ENCODE measurements at regions not wholly inside any gene's neighbourhood (a gene's known extent, or its start where the extent isn't known, plus 50 kb on each side); places are given as distances from the start of the nearest gene placed in this dataset.
"Not testable (repeated sequence)": the region's sequence is repeated elsewhere in the genome, so short reads cannot be mapped to it uniquely, and the experiment has no call there.

- no peak for DNase-seq (ENCODE audit: low spot score)
Measured at GRCh38 chr5:152527358-152528052, 122.4 kb upstream of the NMUR2 start.

- no peak for DNase-seq (ENCODE audit: low spot score)
Measured at GRCh38 chr5:152529440-152529839, 124.4 kb upstream of the NMUR2 start.

- peak; percentile 63 for DNase-seq (ENCODE audit: low spot score)
Measured at GRCh38 chr5:152532714-152533113, 127.6 kb upstream of the NMUR2 start.

GRCh38 chr5:152534641-152535040 lies 129.6 kb upstream of the NMUR2 start:
- DNase-seq (ENCODE audit: low spot score) = no peak

GRCh38 chr5:152542741-152543140 lies 137.7 kb upstream of the NMUR2 start:
- peak; percentile 35 for DNase-seq (ENCODE audit: low spot score)

GRCh38 chr5:152546493-152546892 lies 141.4 kb upstream of the NMUR2 start:
- DNase-seq (ENCODE audit: low spot score) = no peak

- no peak for DNase-seq (ENCODE audit: low spot score)
Measured at GRCh38 chr5:152547202-152547601, 142.1 kb upstream of the NMUR2 start.

- no peak for DNase-seq (ENCODE audit: low spot score)
Measured at GRCh38 chr5:152549709-152550108, 144.6 kb upstream of the NMUR2 start.

- no peak for DNase-seq (ENCODE audit: low spot score)
Measured at GRCh38 chr5:152551061-152551460, 146.0 kb upstream of the NMUR2 start.

GRCh38 chr5:152556784-152557183 lies 151.7 kb upstream of the NMUR2 start:
- DNase-seq (ENCODE audit: low spot score) = no peak

GRCh38 chr5:152560512-152561137 lies 155.5 kb upstream of the NMUR2 start:
- DNase-seq (ENCODE audit: low spot score) = peak; percentile 36

- DNase-seq (ENCODE audit: low spot score) = no peak
Measured at GRCh38 chr5:152568016-152568415, 162.9 kb upstream of the NMUR2 start.

- DNase-seq (ENCODE audit: low spot score) = no peak
Measured at GRCh38 chr5:152572812-152573211, 167.7 kb upstream of the NMUR2 start.

GRCh38 chr5:152584103-152584502 lies 179.0 kb upstream of the NMUR2 start:
- no peak for DNase-seq (ENCODE audit: low spot score)

GRCh38 chr5:152592416-152592815 lies 187.3 kb upstream of the NMUR2 start:
- no peak for DNase-seq (ENCODE audit: low spot score)

- DNase-seq (ENCODE audit: low spot score) = no peak
Measured at GRCh38 chr5:152593388-152593787, 188.3 kb upstream of the NMUR2 start.

GRCh38 chr5:152595405-152595804 lies 190.3 kb upstream of the NMUR2 start:
- DNase-seq (ENCODE audit: low spot score) = no peak

- DNase-seq (ENCODE audit: low spot score) = no peak
Measured at GRCh38 chr5:152599096-152599495, 194.0 kb upstream of the NMUR2 start.

- no peak for DNase-seq (ENCODE audit: low spot score)
Measured at GRCh38 chr5:152601806-152602732, 197.0 kb upstream of the NMUR2 start.

- DNase-seq (ENCODE audit: low spot score) = not testable (repeated sequence)
Measured at GRCh38 chr5:152606050-152606449, 201.0 kb upstream of the NMUR2 start.

- no peak for DNase-seq (ENCODE audit: low spot score)
Measured at GRCh38 chr5:152606776-152607364, 201.8 kb upstream of the NMUR2 start.

Measured in A172 (cell line).